A673 (cell line): ENCODE measurements at regions not wholly inside any gene's neighbourhood (a gene's known extent, or its start where the extent isn't known, plus 50 kb on each side); places are given as distances from the start of the nearest gene placed in this dataset.

ENCODE experiments used
- BruUV-seq: library from RNA; stranded (reverse); fragments of 400-500 nt; replicated peaks from 2 replicates; lab custom pipeline; 2021; lab: Mats Ljungman, UMichigan
- CTCF ChIA-PET: fragments of 300-600 bp; sonication (Branson Sonifier 250); formaldehyde crosslinking; loops from one replicate; lab custom pipeline; 2022; ENCODE audit warnings: antibody characterized with exemption; lab: Charles Lee
- POLR2A ChIA-PET: fragments of 300-600 bp; sonication (Branson Sonifier 250); formaldehyde crosslinking; loops from one replicate; lab custom pipeline; 2022; ENCODE audit warnings: antibody characterized with exemption; ENCODE audit not compliant: low non-redundant PET; lab: Charles Lee
- DNase-seq: peaks from one replicate; pipeline ENCODE4 v3.0.0-alpha.2; 2015; ENCODE audit warnings: low spot score
- H3K27ac ChIP-seq: fragments of 200-600 bp; sonication (generic); 2 replicates; pipeline ENCODE4 v1.5.1; 2016; ENCODE audit warnings: mixed run types, low read depth, mild to moderate bottlenecking, mixed read lengths, antibody characterized with exemption, low read length; ENCODE audit not compliant: poor library complexity, severe bottlenecking
- H3K27me3 ChIP-seq: fragments of 200-600 bp; sonication (generic); replicated peaks from 2 replicates; pipeline ENCODE4 v1.6.1; 2017; ENCODE audit warnings: mixed run types, low read depth, mild to moderate bottlenecking, mixed read lengths, antibody characterized with exemption, low read length; ENCODE audit not compliant: insufficient read depth, poor library complexity
- H3K36me3 ChIP-seq: fragments of 200-600 bp; sonication (generic); 2 replicates; pipeline ENCODE4 v1.6.1; 2016; ENCODE audit warnings: mixed run types, mild to moderate bottlenecking, mixed read lengths, antibody characterized with exemption, low read length; ENCODE audit not compliant: insufficient read depth, poor library complexity, severe bottlenecking
- H3K4me1 ChIP-seq: fragments of 200-600 bp; sonication (generic); 2 replicates; pipeline ENCODE4 v1.6.1; 2017; ENCODE audit warnings: mixed run types, mild to moderate bottlenecking, mixed read lengths, antibody characterized with exemption, low read length; ENCODE audit not compliant: insufficient read depth, poor library complexity, severe bottlenecking
- H3K4me3 ChIP-seq: fragments of 200-600 bp; sonication (generic); 2 replicates; pipeline ENCODE4 v1.5.1; 2016; ENCODE audit warnings: low read depth, mixed run types, mild to moderate bottlenecking, mixed read lengths, low read length; ENCODE audit not compliant: poor library complexity, severe bottlenecking
- H3K9me3 ChIP-seq: fragments of 200-600 bp; sonication (generic); 2 replicates; pipeline ENCODE4 v1.6.1; 2016; ENCODE audit warnings: mixed run types, low read depth, mild to moderate bottlenecking, mixed read lengths, antibody characterized with exemption, low read length; ENCODE audit not compliant: poor library complexity, severe bottlenecking
- CTCF ChIP-seq: fragments of 300-800, 200-600 bp; sonication (generic); conservative IDR thresholded peaks from 2 replicates; pipeline ENCODE4 v1.5.1; 2017; ENCODE audit warnings: low read depth, mild to moderate bottlenecking, antibody characterized with exemption, low read length, moderate library complexity, mixed read lengths
- EZH2 ChIP-seq: fragments of 200-600 bp; sonication (generic); IDR thresholded peaks from 2 replicates; pipeline ENCODE4 v1.6.1; 2017; ENCODE audit warnings: borderline replicate concordance, low read depth, mild to moderate bottlenecking, mixed read lengths, antibody characterized with exemption, low read length; ENCODE audit not compliant: poor library complexity, severe bottlenecking
- intact Hi-C: fragments of 100-400 bp; cut with micrococcal nuclease; formaldehyde crosslinking; loops from one replicate; pipeline ENCODE4 v1.10.0; 2022; ENCODE audit not compliant: unreplicated experiment

GRCh38 chr11:134535029-134536025, 123.3 kb upstream of the B3GAT1 start:
- Histone ChIP-seq H3K36me3 (no peaks in the 10 kb centered on the region), H3K27ac (no peak overlapping the region), H3K4me3 (no peak overlapping the region), H3K4me1 (no peaks in the 10 kb centered on the region), H3K9me3 (no peaks in the 10 kb centered on the region), H3K27me3 (peaks cover 9% of the 10 kb centered on the region)
- POLR2A ChIA-PET: no interaction called here
- DNase-seq: no peak
- no peak for TF ChIP-seq CTCF
- no peak for TF ChIP-seq EZH2
- intact Hi-C loops: no loop called here
- BruUV-seq: no TSS peak
- CTCF ChIA-PET: no interaction called here

GRCh38 chr11:134533511-134533910, 121.5 kb upstream of the B3GAT1 start:
- H3K9me3 ChIP-seq: no peaks in the 10 kb centered on the region
- no peak overlapping the region for H3K27ac ChIP-seq
- POLR2A ChIA-PET: no interaction called here
- no peaks in the 10 kb centered on the region for H3K4me1 ChIP-seq
- no peaks in the 10 kb centered on the region for H3K36me3 ChIP-seq
- H3K27me3 ChIP-seq: peaks cover 9% of the 10 kb centered on the region
- CTCF ChIA-PET: no interaction called here
- no peak for DNase-seq
- no peak overlapping the region for H3K4me3 ChIP-seq
- no peak for TF ChIP-seq CTCF
- TF ChIP-seq EZH2: no peak
- intact Hi-C loops: no loop called here
- BruUV-seq: no TSS peak

- H3K4me1 ChIP-seq: no peaks in the 10 kb centered on the region
- no peaks in the 10 kb centered on the region for H3K36me3 ChIP-seq
- no peak for DNase-seq
- intact Hi-C loops: no loop called here
- H3K9me3 ChIP-seq: no peaks in the 10 kb centered on the region
- no TSS peak for BruUV-seq
- TF ChIP-seq CTCF (no peak), EZH2 (no peak)
- POLR2A ChIA-PET: no interaction called here
- H3K4me3 ChIP-seq: no peak overlapping the region
- CTCF ChIA-PET: no interaction called here
- H3K27ac ChIP-seq: no peak overlapping the region
- H3K27me3 ChIP-seq: peaks cover 8% of the 10 kb centered on the region
These were observed 120.9 kb upstream of the B3GAT1 start for GRCh38 chr11:134532921-134533421.
